ENCODE measurements at regions not wholly inside any gene's neighbourhood (a gene's known extent, or its start where the extent isn't known, plus 50 kb on each side); places are given as distances from the start of the nearest gene placed in this dataset.

- DNase-seq (ENCODE audit: insufficient read length): no peak
- FAIRE-seq: no peak
- no peak for TF ChIP-seq POLR2AphosphoS5 (IDR thresholded peaks at IDR 0.05; ENCODE audit: low read depth, low read length)
- TF ChIP-seq TAF1 (IDR thresholded peaks at IDR 0.05; ENCODE audit: borderline replicate concordance, low read depth, low read length): no peak
- no peak for TF ChIP-seq POLR2A (IDR thresholded peaks at IDR 0.05; ENCODE audit: low read depth, low read length)
Observed at GRCh38 chr11:108994887-108995286, 330.0 kb downstream of the DDX10 start.

- no peak for FAIRE-seq
- DNase-seq (ENCODE audit: insufficient read length): no peak
- TF ChIP-seq POLR2AphosphoS5 (IDR thresholded peaks at IDR 0.05; ENCODE audit: low read depth, low read length) (no peak), TAF1 (IDR thresholded peaks at IDR 0.05; ENCODE audit: borderline replicate concordance, low read depth, low read length) (no peak), POLR2A (IDR thresholded peaks at IDR 0.05; ENCODE audit: low read depth, low read length) (no peak)
Observed at GRCh38 chr11:108997826-108998225, 333.0 kb downstream of the DDX10 start.

- DNase-seq (ENCODE audit: insufficient read length): no peak
- no peak for FAIRE-seq
- TF ChIP-seq POLR2A (IDR thresholded peaks at IDR 0.05; ENCODE audit: low read depth, low read length) (no peak), TAF1 (IDR thresholded peaks at IDR 0.05; ENCODE audit: borderline replicate concordance, low read depth, low read length) (no peak), POLR2AphosphoS5 (IDR thresholded peaks at IDR 0.05; ENCODE audit: low read depth, low read length) (no peak)
Observed at GRCh38 chr11:109000531-109000930, 335.7 kb downstream of the DDX10 start.

GRCh38 chr11:109001585-109001984 is 336.7 kb downstream of the DDX10 start:
- TF ChIP-seq POLR2AphosphoS5 (IDR thresholded peaks at IDR 0.05; ENCODE audit: low read depth, low read length): no peak
- TF ChIP-seq POLR2A (IDR thresholded peaks at IDR 0.05; ENCODE audit: low read depth, low read length): no peak
- TF ChIP-seq TAF1 (IDR thresholded peaks at IDR 0.05; ENCODE audit: borderline replicate concordance, low read depth, low read length): no peak
- FAIRE-seq (no peak), DNase-seq (ENCODE audit: insufficient read length) (no peak)

- FAIRE-seq: no peak
- DNase-seq (ENCODE audit: insufficient read length): no peak
- no peak for TF ChIP-seq POLR2A (IDR thresholded peaks at IDR 0.05; ENCODE audit: low read depth, low read length)
- no peak for TF ChIP-seq POLR2AphosphoS5 (IDR thresholded peaks at IDR 0.05; ENCODE audit: low read depth, low read length)
- TF ChIP-seq TAF1 (IDR thresholded peaks at IDR 0.05; ENCODE audit: borderline replicate concordance, low read depth, low read length): no peak
Observed at GRCh38 chr11:109012991-109013390, 348.1 kb downstream of the DDX10 start.

- DNase-seq (ENCODE audit: insufficient read length) (no peak), FAIRE-seq (no peak)
- TF ChIP-seq TAF1 (IDR thresholded peaks at IDR 0.05; ENCODE audit: borderline replicate concordance, low read depth, low read length) (no peak), POLR2A (IDR thresholded peaks at IDR 0.05; ENCODE audit: low read depth, low read length) (no peak), POLR2AphosphoS5 (IDR thresholded peaks at IDR 0.05; ENCODE audit: low read depth, low read length) (no peak)
Observed at GRCh38 chr11:109015283-109015682, 350.4 kb downstream of the DDX10 start.

GRCh38 chr11:109016724-109017123 is 351.9 kb downstream of the DDX10 start:
- TF ChIP-seq POLR2A (IDR thresholded peaks at IDR 0.05; ENCODE audit: low read depth, low read length) (no peak), POLR2AphosphoS5 (IDR thresholded peaks at IDR 0.05; ENCODE audit: low read depth, low read length) (no peak), TAF1 (IDR thresholded peaks at IDR 0.05; ENCODE audit: borderline replicate concordance, low read depth, low read length) (no peak)

GRCh38 chr11:109017489-109017888 is 352.6 kb downstream of the DDX10 start:
- TF ChIP-seq POLR2A (IDR thresholded peaks at IDR 0.05; ENCODE audit: low read depth, low read length) (no peak), TAF1 (IDR thresholded peaks at IDR 0.05; ENCODE audit: borderline replicate concordance, low read depth, low read length) (no peak), POLR2AphosphoS5 (IDR thresholded peaks at IDR 0.05; ENCODE audit: low read depth, low read length) (no peak)
- DNase-seq (ENCODE audit: insufficient read length) (no peak), FAIRE-seq (no peak)

More at GRCh38 chr11:109016724-109017123, 351.9 kb downstream of the DDX10 start:
- no peak for DNase-seq (ENCODE audit: insufficient read length)
- FAIRE-seq: no peak

- DNase-seq (ENCODE audit: insufficient read length): no peak
- FAIRE-seq: no peak
- TF ChIP-seq POLR2AphosphoS5 (IDR thresholded peaks at IDR 0.05; ENCODE audit: low read depth, low read length) (no peak), POLR2A (IDR thresholded peaks at IDR 0.05; ENCODE audit: low read depth, low read length) (no peak), TAF1 (IDR thresholded peaks at IDR 0.05; ENCODE audit: borderline replicate concordance, low read depth, low read length) (no peak)
Observed at GRCh38 chr11:109018639-109019038, 353.8 kb downstream of the DDX10 start.

- TF ChIP-seq TAF1 (IDR thresholded peaks at IDR 0.05; ENCODE audit: borderline replicate concordance, low read depth, low read length): no peak
- no peak for TF ChIP-seq POLR2A (IDR thresholded peaks at IDR 0.05; ENCODE audit: low read depth, low read length)
- TF ChIP-seq POLR2AphosphoS5 (IDR thresholded peaks at IDR 0.05; ENCODE audit: low read depth, low read length): no peak
- DNase-seq (ENCODE audit: insufficient read length) (no peak), FAIRE-seq (no peak)
Observed at GRCh38 chr11:109019342-109019936, 354.6 kb downstream of the DDX10 start.

GRCh38 chr11:109023036-109023435 is 358.2 kb downstream of the DDX10 start:
- no peak for FAIRE-seq
- TF ChIP-seq TAF1 (IDR thresholded peaks at IDR 0.05; ENCODE audit: borderline replicate concordance, low read depth, low read length) (no peak), POLR2AphosphoS5 (IDR thresholded peaks at IDR 0.05; ENCODE audit: low read depth, low read length) (no peak), POLR2A (IDR thresholded peaks at IDR 0.05; ENCODE audit: low read depth, low read length) (no peak)
- no peak for DNase-seq (ENCODE audit: insufficient read length)

- TF ChIP-seq POLR2AphosphoS5 (IDR thresholded peaks at IDR 0.05; ENCODE audit: low read depth, low read length) (no peak), POLR2A (IDR thresholded peaks at IDR 0.05; ENCODE audit: low read depth, low read length) (no peak), TAF1 (IDR thresholded peaks at IDR 0.05; ENCODE audit: borderline replicate concordance, low read depth, low read length) (no peak)
- FAIRE-seq: no peak
- no peak for DNase-seq (ENCODE audit: insufficient read length)
Observed at GRCh38 chr11:109026891-109027489, 362.1 kb downstream of the DDX10 start.

Measured in GM12892 (cell line).